OCI-LY3 (cell line): ENCODE measurements at regions not wholly inside any gene's neighbourhood (a gene's known extent, or its start where the extent isn't known, plus 50 kb on each side); places are given as distances from the start of the nearest gene placed in this dataset.

Experiments
- EZH2phosphoT487 ChIP-seq: fragments of 200-600 bp; shearing (Covaris generic); IDR thresholded peaks from 2 replicates; pipeline ENCODE4 v1.6.1; 2018; ENCODE audit warnings: antibody characterized with exemption, mixed run types, low read depth
- TF ChIP-seq, protein P1 (sequence below): fragments of 200-600, 300-600 bp; sonication (generic); IDR thresholded peaks from 2 replicates; pipeline ENCODE4 v1.5.1; 2014; ENCODE audit warnings: antibody characterized with exemption, low read length, low read depth

DNA sequence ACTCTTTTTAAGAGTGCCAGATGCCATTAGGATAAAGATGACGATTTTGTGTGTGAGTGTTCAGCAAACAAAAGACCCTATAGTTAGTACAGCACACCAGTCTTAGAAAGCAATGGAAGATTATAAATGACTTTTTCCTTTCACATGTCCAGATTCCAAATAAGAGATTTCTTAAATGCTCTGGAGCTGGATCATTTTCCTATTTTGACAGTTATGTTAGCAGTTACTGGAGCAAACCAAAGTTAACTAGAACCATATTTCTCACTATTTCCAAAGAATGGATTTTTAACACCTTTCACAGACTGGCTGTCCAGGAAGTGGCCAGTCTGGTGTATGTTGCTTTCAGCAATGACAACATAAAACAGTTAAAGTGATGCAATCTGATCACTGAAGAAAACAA is 905.8 kb upstream of the ADGRL2 start:
- TF ChIP-seq, protein P1, sequence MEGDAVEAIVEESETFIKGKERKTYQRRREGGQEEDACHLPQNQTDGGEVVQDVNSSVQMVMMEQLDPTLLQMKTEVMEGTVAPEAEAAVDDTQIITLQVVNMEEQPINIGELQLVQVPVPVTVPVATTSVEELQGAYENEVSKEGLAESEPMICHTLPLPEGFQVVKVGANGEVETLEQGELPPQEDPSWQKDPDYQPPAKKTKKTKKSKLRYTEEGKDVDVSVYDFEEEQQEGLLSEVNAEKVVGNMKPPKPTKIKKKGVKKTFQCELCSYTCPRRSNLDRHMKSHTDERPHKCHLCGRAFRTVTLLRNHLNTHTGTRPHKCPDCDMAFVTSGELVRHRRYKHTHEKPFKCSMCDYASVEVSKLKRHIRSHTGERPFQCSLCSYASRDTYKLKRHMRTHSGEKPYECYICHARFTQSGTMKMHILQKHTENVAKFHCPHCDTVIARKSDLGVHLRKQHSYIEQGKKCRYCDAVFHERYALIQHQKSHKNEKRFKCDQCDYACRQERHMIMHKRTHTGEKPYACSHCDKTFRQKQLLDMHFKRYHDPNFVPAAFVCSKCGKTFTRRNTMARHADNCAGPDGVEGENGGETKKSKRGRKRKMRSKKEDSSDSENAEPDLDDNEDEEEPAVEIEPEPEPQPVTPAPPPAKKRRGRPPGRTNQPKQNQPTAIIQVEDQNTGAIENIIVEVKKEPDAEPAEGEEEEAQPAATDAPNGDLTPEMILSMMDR = no peak
- TF ChIP-seq EZH2phosphoT487 = no peak
